ENCODE measurements at regions not wholly inside any gene's neighbourhood (a gene's known extent, or its start where the extent isn't known, plus 50 kb on each side); places are given as distances from the start of the nearest gene placed in this dataset.

- TF ChIP-seq EZH2phosphoT487 (IDR thresholded peaks at IDR 0.05; ENCODE audit: borderline replicate concordance, low read length) = no peak
- no peak for TF ChIP-seq CTCF (IDR thresholded peaks at IDR 0.05; ENCODE audit: low read depth, low read length, poor library complexity, severe bottlenecking)
- Histone ChIP-seq H3K9me2 (replicated peaks; ENCODE audit: control insufficient read depth, low read length) (no peaks in the 10 kb centered on the region), H3K27me3 (ENCODE audit: control insufficient read depth, low read length) (no peaks in the 10 kb centered on the region), H3K9me3 (ENCODE audit: control insufficient read depth, insufficient read depth, low read length) (no peaks in the 10 kb centered on the region), H3K4me2 (ENCODE audit: low read length) (no peak overlapping the region), H3K36me3 (ENCODE audit: control insufficient read depth, low read length) (no peaks in the 10 kb centered on the region), H3K4me3 (ENCODE audit: low read length) (no peak overlapping the region), H3F3A (ENCODE audit: control insufficient read depth, insufficient read depth) (no peaks in the 10 kb centered on the region), H4K20me1 (ENCODE audit: control insufficient read depth, insufficient read depth, low read depth, low read length) (no peaks in the 10 kb centered on the region), H3K4me1 (ENCODE audit: control insufficient read depth, low read length) (no peaks in the 10 kb centered on the region), H3K79me2 (ENCODE audit: control insufficient read depth, low read length) (no peaks in the 10 kb centered on the region), H3K27ac (ENCODE audit: low read depth, low read length) (no peak overlapping the region)
Observed at GRCh38 chr6:78465059-78465634, 402.2 kb upstream of the IRAK1BP1 start.

GRCh38 chr6:78476561-78476960 lies 390.8 kb upstream of the IRAK1BP1 start:
- no peaks in the 10 kb centered on the region for H3K27me3 ChIP-seq (ENCODE audit: control insufficient read depth, low read length)
- no peaks in the 10 kb centered on the region for H3K79me2 ChIP-seq (ENCODE audit: control insufficient read depth, low read length)
- H3K4me3 ChIP-seq (ENCODE audit: low read length) = no peak overlapping the region
- no peaks in the 10 kb centered on the region for H3K9me3 ChIP-seq (ENCODE audit: control insufficient read depth, insufficient read depth, low read length)
- TF ChIP-seq EZH2phosphoT487 (IDR thresholded peaks at IDR 0.05; ENCODE audit: borderline replicate concordance, low read length) (no peak), CTCF (IDR thresholded peaks at IDR 0.05; ENCODE audit: low read depth, low read length, poor library complexity, severe bottlenecking) (no peak)
- H3K4me1 ChIP-seq (ENCODE audit: control insufficient read depth, low read length) = no peaks in the 10 kb centered on the region
- H3K4me2 ChIP-seq (ENCODE audit: low read length) = no peak overlapping the region
- H3K9me2 ChIP-seq (replicated peaks; ENCODE audit: control insufficient read depth, low read length) = no peaks in the 10 kb centered on the region
- H3K36me3 ChIP-seq (ENCODE audit: control insufficient read depth, low read length) = no peaks in the 10 kb centered on the region
- no peak overlapping the region for H3K27ac ChIP-seq (ENCODE audit: low read depth, low read length)
- no peaks in the 10 kb centered on the region for H4K20me1 ChIP-seq (ENCODE audit: control insufficient read depth, insufficient read depth, low read depth, low read length)
- H3F3A ChIP-seq (ENCODE audit: control insufficient read depth, insufficient read depth) = no peaks in the 10 kb centered on the region

- no peaks in the 10 kb centered on the region for H3K9me2 ChIP-seq (replicated peaks; ENCODE audit: control insufficient read depth, low read length)
- no peaks in the 10 kb centered on the region for H3K79me2 ChIP-seq (ENCODE audit: control insufficient read depth, low read length)
- H3K4me3 ChIP-seq (ENCODE audit: low read length) = no peak overlapping the region
- no peak overlapping the region for H3K27ac ChIP-seq (ENCODE audit: low read depth, low read length)
- no peak for TF ChIP-seq CTCF (IDR thresholded peaks at IDR 0.05; ENCODE audit: low read depth, low read length, poor library complexity, severe bottlenecking)
- no peak for TF ChIP-seq EZH2phosphoT487 (IDR thresholded peaks at IDR 0.05; ENCODE audit: borderline replicate concordance, low read length)
- H3F3A ChIP-seq (ENCODE audit: control insufficient read depth, insufficient read depth) = no peaks in the 10 kb centered on the region
- no peaks in the 10 kb centered on the region for H3K4me1 ChIP-seq (ENCODE audit: control insufficient read depth, low read length)
- no peaks in the 10 kb centered on the region for H3K27me3 ChIP-seq (ENCODE audit: control insufficient read depth, low read length)
- no peaks in the 10 kb centered on the region for H3K9me3 ChIP-seq (ENCODE audit: control insufficient read depth, insufficient read depth, low read length)
- no peaks in the 10 kb centered on the region for H3K36me3 ChIP-seq (ENCODE audit: control insufficient read depth, low read length)
- no peaks in the 10 kb centered on the region for H4K20me1 ChIP-seq (ENCODE audit: control insufficient read depth, insufficient read depth, low read depth, low read length)
- H3K4me2 ChIP-seq (ENCODE audit: low read length) = no peak overlapping the region
Observed at GRCh38 chr6:78482801-78483552, 384.4 kb upstream of the IRAK1BP1 start.

Data from DOHH2 (cell line).